ENCODE measurements at regions not wholly inside any gene's neighbourhood (a gene's known extent, or its start where the extent isn't known, plus 50 kb on each side); places are given as distances from the start of the nearest gene placed in this dataset.

- DNase-seq = no peak
Observed at GRCh38 chr12:45674181-45674977, 55.1 kb upstream of the ARID2 start.

- no peak for DNase-seq
Observed at GRCh38 chr12:45675534-45675933, 54.0 kb upstream of the ARID2 start.

Measured in inflammatory macrophage treated with lipopolysaccharide for 4 hours (primary cell).